Mesodermal cell (in vitro differentiated cells): ENCODE measurements at regions not wholly inside any gene's neighbourhood (a gene's known extent, or its start where the extent isn't known, plus 50 kb on each side); places are given as distances from the start of the nearest gene placed in this dataset.
"Not testable (repeated sequence)": the region's sequence is repeated elsewhere in the genome, so short reads cannot be mapped to it uniquely, and the experiment has no call there.

ENCODE experiments used
- H3K27ac ChIP-seq: 2 replicates; pipeline ENCODE4 v1.7.0; 2013; ENCODE audit warnings: mild to moderate bottlenecking, low read depth, low read length, moderate library complexity; ENCODE audit not compliant: severe bottlenecking
- H3K36me3 ChIP-seq: 2 replicates; pipeline ENCODE4 v1.7.1; 2013; ENCODE audit warnings: mild to moderate bottlenecking, low read length, moderate library complexity; ENCODE audit not compliant: control insufficient read depth, insufficient read depth
- H3K4me1 ChIP-seq: one replicate; pipeline ENCODE4 v1.7.1; 2013; ENCODE audit warnings: mild to moderate bottlenecking, low read length; ENCODE audit not compliant: insufficient read depth, control insufficient read depth, poor library complexity, severe bottlenecking
- H3K4me3 ChIP-seq: 2 replicates; pipeline ENCODE4 v1.7.0; 2013; ENCODE audit warnings: low read length, control low read depth, mild to moderate bottlenecking; ENCODE audit not compliant: insufficient read depth, poor library complexity, severe bottlenecking; ENCODE audit errors: extremely low read depth
- H3K9me3 ChIP-seq: 2 replicates; pipeline ENCODE4 v1.7.1; 2013; ENCODE audit warnings: mild to moderate bottlenecking, low read length, moderate library complexity; ENCODE audit not compliant: control insufficient read depth
- WGBS, 2 experiments: methylation state at CpG; one replicate each; pipeline ENCODE4 v1.1.5; 2013; ENCODE audit warnings: missing lambda C conversion rate in 2 of 2; ENCODE audit not compliant: insufficient coverage in 2 of 2; 5-methylcytosine and 5-hydroxymethylcytosine counted together

- Histone ChIP-seq H3K9me3 (no peaks in the 10 kb centered on the region), H3K4me3 (no peak overlapping the region), H3K4me1 (no peaks in the 10 kb centered on the region), H3K27ac (no peak overlapping the region), H3K36me3 (no peaks in the 10 kb centered on the region)
- WGBS, 2 experiments, result 89 to 93% methylated on average over 2 of the region's 2 CpGs
Observed at GRCh38 chr1:227508431-227508830, 54.9 kb upstream of the ZNF678 start.

GRCh38 chr1:227506490-227507393 lies 56.6 kb upstream of the ZNF678 start:
- H3K4me3 ChIP-seq, H3K27ac ChIP-seq, H3K4me1 ChIP-seq, H3K9me3 ChIP-seq, H3K36me3 ChIP-seq: not testable (repeated sequence)
- 100% methylated on average over 6 of the region's 30 CpGs; no CpG with 5 or more reads in 1 of the 2 experiments for WGBS, 2 experiments

DNA sequence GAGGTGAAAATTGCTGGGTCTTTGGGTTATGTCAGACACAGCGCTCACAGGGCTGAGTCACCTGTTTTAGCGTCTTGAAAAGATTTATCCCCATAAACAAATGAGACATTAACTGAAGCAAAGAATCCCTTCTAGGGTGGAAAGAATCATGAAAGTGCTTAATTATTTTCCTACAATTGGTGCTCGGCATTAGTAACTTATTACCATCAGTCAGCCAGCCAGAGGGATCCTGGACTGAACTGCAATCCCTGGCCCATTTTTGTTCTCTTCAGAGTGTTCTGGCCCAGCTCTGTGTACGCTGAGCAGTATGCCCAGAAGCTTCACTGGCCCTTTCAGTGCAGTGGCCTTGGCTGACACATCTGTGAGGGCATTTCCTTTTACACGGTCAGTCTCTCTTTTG lies 67.3 kb upstream of the ZNF678 start:
- not testable (repeated sequence) for H3K4me3 ChIP-seq, H3K4me1 ChIP-seq, H3K36me3 ChIP-seq, H3K9me3 ChIP-seq, H3K27ac ChIP-seq
- WGBS, 2 experiments, result no CpG with 5 or more reads among the region's 5 CpGs

DNA sequence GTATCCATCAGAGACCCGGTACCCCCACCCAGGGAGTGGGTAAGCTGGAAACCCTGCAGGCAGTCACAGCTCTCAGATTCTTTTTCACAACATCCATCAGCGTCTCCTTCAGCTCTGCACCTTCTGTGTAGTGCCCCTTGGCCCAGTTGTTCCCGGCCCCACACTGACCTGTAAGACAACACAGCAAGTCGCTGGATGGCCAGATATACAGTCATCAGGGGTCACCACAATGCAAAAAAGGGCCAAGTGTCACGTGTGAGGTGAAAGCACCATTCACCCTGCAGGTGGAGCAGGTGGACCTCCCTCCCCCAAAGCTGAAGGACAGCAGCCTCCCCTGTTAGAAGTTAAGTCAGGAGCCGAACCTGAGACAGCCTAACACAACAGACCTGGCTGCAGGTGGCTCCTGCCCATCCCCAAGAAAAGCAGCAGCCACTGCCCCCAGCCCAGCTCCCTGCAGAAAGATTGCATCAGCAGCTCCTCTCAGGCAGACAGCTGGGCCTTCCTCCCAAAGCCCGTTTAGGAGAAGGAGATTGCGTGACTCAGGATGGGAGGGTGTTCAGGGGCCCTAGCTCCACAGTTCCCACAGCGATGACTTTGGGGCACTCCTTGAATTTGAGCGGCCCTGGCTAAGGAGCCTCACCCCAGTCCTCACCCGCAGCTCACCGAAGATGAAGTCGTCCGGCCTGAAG lies 69.3 kb upstream of the ZNF678 start:
- H3K27ac ChIP-seq, H3K4me1 ChIP-seq, H3K36me3 ChIP-seq, H3K4me3 ChIP-seq, H3K9me3 ChIP-seq: not testable (repeated sequence)
- WGBS, 2 experiments, result 20% methylated on average over 1 of the region's 14 CpGs; no CpG with 5 or more reads in 1 of the 2 experiments

DNA sequence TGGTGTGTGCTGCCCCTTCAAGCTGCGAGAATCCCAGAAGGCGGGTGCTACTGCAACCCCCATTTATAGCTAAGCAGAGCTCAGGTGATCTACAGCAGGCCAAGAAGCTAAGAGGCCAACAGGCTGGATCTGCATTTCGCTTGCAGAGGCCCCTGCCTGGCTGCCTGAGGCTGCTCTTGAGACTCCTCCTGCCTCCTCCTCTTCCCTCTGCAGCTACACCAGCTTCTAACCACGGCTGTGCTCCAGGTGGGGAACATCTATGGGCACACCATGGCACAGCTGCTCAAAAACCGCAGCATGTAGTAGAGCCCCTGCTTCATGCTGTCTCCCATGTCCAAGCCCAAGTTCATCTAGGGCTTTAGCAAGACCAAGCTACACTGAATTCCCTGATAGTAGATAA lies 72.9 kb upstream of the ZNF678 start:
- no peaks in the 10 kb centered on the region for H3K36me3 ChIP-seq
- no peak overlapping the region for H3K4me3 ChIP-seq
- H3K4me1 ChIP-seq, result no peaks in the 10 kb centered on the region
- H3K27ac ChIP-seq, result no peak overlapping the region
- no peaks in the 10 kb centered on the region for H3K9me3 ChIP-seq
- WGBS, 2 experiments, result 81 to 89% methylated on average over 5 of the region's 5 CpGs

DNA sequence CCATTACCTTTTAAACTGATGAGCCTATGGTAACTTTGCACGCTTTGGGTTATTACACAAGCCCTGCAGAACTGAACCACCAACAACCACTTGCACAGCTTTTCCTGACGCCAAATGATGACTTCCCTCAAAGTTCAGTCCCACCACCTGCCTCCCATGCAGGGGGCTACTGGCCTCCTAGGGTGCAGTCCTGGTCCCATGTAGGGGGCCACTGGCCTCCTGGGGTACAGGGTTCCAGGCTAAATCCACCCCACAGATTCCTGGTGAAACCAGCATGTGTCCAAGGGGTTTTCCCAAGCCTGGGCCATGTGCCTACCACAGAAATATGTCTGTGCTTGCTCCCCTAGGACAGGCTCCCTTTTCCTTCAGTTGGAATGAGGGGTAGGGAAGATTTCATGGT lies 73.4 kb upstream of the ZNF678 start:
- 95% methylated on average over 2 of the region's 2 CpGs for WGBS, 2 experiments
- H3K9me3 ChIP-seq, result no peaks in the 10 kb centered on the region
- no peak overlapping the region for H3K4me3 ChIP-seq
- no peaks in the 10 kb centered on the region for H3K36me3 ChIP-seq
- no peak overlapping the region for H3K27ac ChIP-seq
- no peaks in the 10 kb centered on the region for H3K4me1 ChIP-seq

GRCh38 chr1:227489572-227489971 lies 73.8 kb upstream of the ZNF678 start:
- H3K9me3 ChIP-seq, result no peaks in the 10 kb centered on the region
- 95% methylated on average over 2 of the region's 3 CpGs; no CpG with 5 or more reads in 1 of the 2 experiments for WGBS, 2 experiments
- H3K27ac ChIP-seq, result no peak overlapping the region
- no peaks in the 10 kb centered on the region for H3K36me3 ChIP-seq
- no peaks in the 10 kb centered on the region for H3K4me1 ChIP-seq
- H3K4me3 ChIP-seq, result no peak overlapping the region

DNA sequence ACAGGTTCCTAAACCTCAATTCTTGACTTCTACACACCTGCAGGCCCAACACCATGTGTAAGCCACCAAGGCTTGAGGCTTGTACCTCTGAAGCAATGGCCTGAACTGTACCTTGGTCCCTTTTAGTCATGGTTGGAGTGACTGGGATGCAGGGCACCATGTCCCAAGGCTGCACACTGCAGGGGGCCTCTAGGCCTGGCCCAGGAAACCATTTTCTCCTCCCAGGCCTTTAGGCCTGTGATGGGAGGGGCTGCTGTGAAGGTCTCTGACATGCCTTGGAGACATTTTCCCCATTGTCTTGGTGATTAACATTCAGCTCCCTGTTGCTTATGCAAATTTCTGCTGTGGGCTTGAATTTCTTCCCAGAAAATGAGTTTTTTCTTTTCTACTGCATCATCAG lies 75.8 kb upstream of the ZNF678 start:
- no peak overlapping the region for H3K27ac ChIP-seq
- H3K36me3 ChIP-seq, result no peaks in the 10 kb centered on the region
- H3K9me3 ChIP-seq, result no peaks in the 10 kb centered on the region
- no peak overlapping the region for H3K4me3 ChIP-seq
- H3K4me1 ChIP-seq, result no peaks in the 10 kb centered on the region

GRCh38 chr1:227486559-227486958 lies 76.8 kb upstream of the ZNF678 start:
- H3K4me1 ChIP-seq, result no peaks in the 10 kb centered on the region
- H3K27ac ChIP-seq, result no peak overlapping the region
- WGBS, 2 experiments, result 50 to 94% methylated on average over 1 to 2 of the region's 3 CpGs
- no peak overlapping the region for H3K4me3 ChIP-seq
- no peaks in the 10 kb centered on the region for H3K36me3 ChIP-seq
- H3K9me3 ChIP-seq, result no peaks in the 10 kb centered on the region

DNA sequence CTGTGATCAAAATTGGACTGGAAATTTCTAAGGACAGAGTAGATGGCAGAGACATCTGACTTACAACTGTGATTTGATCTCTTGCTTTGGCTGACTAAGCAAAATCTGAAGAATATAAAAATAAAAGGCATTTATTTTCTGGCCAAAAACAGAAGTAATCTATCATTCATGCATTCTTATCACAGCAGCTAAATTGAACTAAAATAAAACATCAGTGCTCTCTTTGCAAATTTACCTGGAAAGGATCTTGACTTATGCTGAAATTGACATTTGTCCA lies 81.4 kb upstream of the ZNF678 start:
- no peaks in the 10 kb centered on the region for H3K36me3 ChIP-seq
- no peak overlapping the region for H3K27ac ChIP-seq
- H3K4me3 ChIP-seq, result no peak overlapping the region
- H3K9me3 ChIP-seq, result no peaks in the 10 kb centered on the region
- H3K4me1 ChIP-seq, result no peaks in the 10 kb centered on the region

GRCh38 chr1:227474072-227474471 lies 89.3 kb upstream of the ZNF678 start:
- H3K4me3 ChIP-seq, result not testable (repeated sequence)
- H3K9me3 ChIP-seq, result peaks cover 10% of the 10 kb centered on the region
- 52 to 59% methylated on average over 3 to 5 of the region's 5 CpGs for WGBS, 2 experiments

More at GRCh38 chr1:227474072-227474471, 89.3 kb upstream of the ZNF678 start:
- not testable (repeated sequence) for H3K4me1 ChIP-seq, H3K36me3 ChIP-seq, H3K27ac ChIP-seq
